ENCODE measurements at regions not wholly inside any gene's neighbourhood (a gene's known extent, or its start where the extent isn't known, plus 50 kb on each side); places are given as distances from the start of the nearest gene placed in this dataset.

GRCh38 chr2:217434180-217434975, 568.4 kb downstream of the TNS1 start:
- TF ChIP-seq POLR2A (IDR thresholded peaks at IDR 0.05): no peak
- TF ChIP-seq CTCF (IDR thresholded peaks at IDR 0.05): no peak

All from body of pancreas (tissue), 4 donors.